ENCODE measurements at regions not wholly inside any gene's neighbourhood (a gene's known extent, or its start where the extent isn't known, plus 50 kb on each side); places are given as distances from the start of the nearest gene placed in this dataset.

DNA sequence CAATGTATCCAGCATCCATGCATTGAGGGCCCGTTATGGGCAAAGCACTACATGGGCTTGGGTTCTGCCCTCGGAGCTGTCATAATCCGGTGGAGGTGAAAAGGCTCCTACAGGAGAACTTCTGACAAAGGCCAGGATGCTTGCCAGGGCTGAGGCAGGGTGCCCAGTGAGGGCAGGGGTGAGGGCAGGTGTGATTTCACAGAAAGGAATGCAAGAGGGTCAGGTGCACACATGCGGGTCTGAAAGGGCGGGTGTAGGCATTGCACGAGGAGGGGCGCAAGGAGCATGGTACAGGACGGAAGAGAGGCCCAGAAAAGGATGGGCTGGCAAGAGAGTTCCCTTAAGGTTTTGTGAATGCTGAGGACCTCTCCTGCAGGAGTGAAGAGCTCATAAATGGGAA, 348.0 kb downstream of the BTBD3 start:
- no peaks in the 10 kb centered on the region for H3K9me3 ChIP-seq
- WGBS, 2 donors, result 81 to 90% methylated on average over 8 of the region's 8 CpGs

GRCh38 chr20:12269579-12269978, 351.9 kb downstream of the BTBD3 start:
- Histone ChIP-seq H3K27ac (no peak overlapping the region), H3K4me3 (no peak overlapping the region), H3K27me3 (no peaks in the 10 kb centered on the region), H3K9me3 (no peaks in the 10 kb centered on the region), H3K36me3 (no peaks in the 10 kb centered on the region), H3K4me1 (no peaks in the 10 kb centered on the region)
- 83 to 90% methylated on average over 6 of the region's 6 CpGs for WGBS, 2 donors
- TF ChIP-seq, protein P1, sequence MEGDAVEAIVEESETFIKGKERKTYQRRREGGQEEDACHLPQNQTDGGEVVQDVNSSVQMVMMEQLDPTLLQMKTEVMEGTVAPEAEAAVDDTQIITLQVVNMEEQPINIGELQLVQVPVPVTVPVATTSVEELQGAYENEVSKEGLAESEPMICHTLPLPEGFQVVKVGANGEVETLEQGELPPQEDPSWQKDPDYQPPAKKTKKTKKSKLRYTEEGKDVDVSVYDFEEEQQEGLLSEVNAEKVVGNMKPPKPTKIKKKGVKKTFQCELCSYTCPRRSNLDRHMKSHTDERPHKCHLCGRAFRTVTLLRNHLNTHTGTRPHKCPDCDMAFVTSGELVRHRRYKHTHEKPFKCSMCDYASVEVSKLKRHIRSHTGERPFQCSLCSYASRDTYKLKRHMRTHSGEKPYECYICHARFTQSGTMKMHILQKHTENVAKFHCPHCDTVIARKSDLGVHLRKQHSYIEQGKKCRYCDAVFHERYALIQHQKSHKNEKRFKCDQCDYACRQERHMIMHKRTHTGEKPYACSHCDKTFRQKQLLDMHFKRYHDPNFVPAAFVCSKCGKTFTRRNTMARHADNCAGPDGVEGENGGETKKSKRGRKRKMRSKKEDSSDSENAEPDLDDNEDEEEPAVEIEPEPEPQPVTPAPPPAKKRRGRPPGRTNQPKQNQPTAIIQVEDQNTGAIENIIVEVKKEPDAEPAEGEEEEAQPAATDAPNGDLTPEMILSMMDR (IDR thresholded peaks at IDR 0.05), result no peak
- no peak for TF ChIP-seq POLR2AphosphoS5 (IDR thresholded peaks at IDR 0.05)
- TF ChIP-seq EP300 (IDR thresholded peaks at IDR 0.05), result no peak
- DNase-seq (no peak), ATAC-seq (ENCODE audit: low FRiP score in 2 of 2) (no peak)

More for the DNA sequence above, 348.0 kb downstream of the BTBD3 start:
- no peaks in the 10 kb centered on the region for H3K27me3 ChIP-seq
- no peak overlapping the region for H3K4me3 ChIP-seq
- DNase-seq (no peak), ATAC-seq (ENCODE audit: low FRiP score in 2 of 2) (peak in 1 of 2 donors; percentile 28)
- TF ChIP-seq, protein P1 (IDR thresholded peaks at IDR 0.05), result no peak
- TF ChIP-seq POLR2A (IDR thresholded peaks at IDR 0.05), result no peak
- no peak for TF ChIP-seq EP300 (IDR thresholded peaks at IDR 0.05)
- TF ChIP-seq POLR2AphosphoS5 (IDR thresholded peaks at IDR 0.05), result no peak
- no peak overlapping the region for H3K27ac ChIP-seq
- H3K36me3 ChIP-seq, result no peaks in the 10 kb centered on the region
- no peaks in the 10 kb centered on the region for H3K4me1 ChIP-seq

GRCh38 chr20:12270863-12271262, 353.2 kb downstream of the BTBD3 start:
- ATAC-seq (ENCODE audit: low FRiP score in 2 of 2) (no peak), DNase-seq (no peak)
- Histone ChIP-seq H3K4me1 (no peaks in the 10 kb centered on the region), H3K27me3 (no peaks in the 10 kb centered on the region), H3K9me3 (no peaks in the 10 kb centered on the region), H3K36me3 (no peaks in the 10 kb centered on the region), H3K27ac (no peak overlapping the region), H3K4me3 (no peak overlapping the region)
- TF ChIP-seq POLR2AphosphoS5 (IDR thresholded peaks at IDR 0.05), result no peak
- TF ChIP-seq, protein P1 (IDR thresholded peaks at IDR 0.05), result no peak
- no peak for TF ChIP-seq POLR2A (IDR thresholded peaks at IDR 0.05)
- no peak for TF ChIP-seq EP300 (IDR thresholded peaks at IDR 0.05)
- 83 to 85% methylated on average over 4 of the region's 4 CpGs for WGBS, 2 donors

DNA sequence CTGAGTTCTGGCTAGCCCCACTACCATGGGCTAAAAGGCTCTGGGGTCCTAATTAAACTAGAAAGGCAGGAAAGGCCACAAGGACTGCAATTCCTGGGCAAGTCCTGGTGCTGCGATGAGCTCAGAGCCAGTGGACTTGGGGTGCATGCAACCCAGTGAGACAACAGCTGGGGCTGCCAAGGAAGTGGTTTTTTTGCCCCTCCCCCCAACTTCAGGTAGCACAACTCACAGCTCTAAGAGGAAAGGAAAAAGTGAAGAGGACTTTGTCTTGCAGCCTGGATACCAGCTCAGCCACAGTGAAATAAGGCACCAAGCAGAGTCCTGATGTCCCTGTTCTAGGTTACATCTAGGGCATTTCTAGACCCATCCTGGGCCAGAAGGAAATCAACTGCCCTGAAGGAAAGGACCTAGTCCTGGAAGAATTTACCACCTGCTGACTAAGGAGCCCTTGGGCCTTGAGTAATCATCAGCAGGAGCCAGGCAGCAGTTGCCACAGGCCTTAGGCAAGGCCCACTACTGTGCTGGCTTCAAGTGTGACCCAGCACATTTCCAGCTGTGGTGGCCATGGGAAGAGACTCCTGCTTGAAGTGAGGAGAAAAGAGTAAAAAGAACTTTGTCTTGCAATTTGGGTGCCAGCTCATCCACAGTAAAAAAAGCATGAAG, 358.4 kb downstream of the BTBD3 start:
- Histone ChIP-seq H3K27ac (no peak overlapping the region), H3K36me3 (no peaks in the 10 kb centered on the region), H3K9me3 (no peaks in the 10 kb centered on the region), H3K4me1 (no peaks in the 10 kb centered on the region), H3K27me3 (no peaks in the 10 kb centered on the region), H3K4me3 (no peak overlapping the region)
- TF ChIP-seq, protein P1 (IDR thresholded peaks at IDR 0.05), result no peak
- TF ChIP-seq EP300 (IDR thresholded peaks at IDR 0.05), result no peak
- no peak for TF ChIP-seq POLR2AphosphoS5 (IDR thresholded peaks at IDR 0.05)
- 81 to 100% methylated on average over 1 of the region's 1 CpG for WGBS, 2 donors
- ATAC-seq (ENCODE audit: low FRiP score in 2 of 2) (no peak), DNase-seq (no peak)

- TF ChIP-seq POLR2AphosphoS5 (IDR thresholded peaks at IDR 0.05) (no peak), EP300 (IDR thresholded peaks at IDR 0.05) (no peak), POLR2A (IDR thresholded peaks at IDR 0.05) (no peak)
- TF ChIP-seq, protein P1 (IDR thresholded peaks at IDR 0.05), result no peak
- 48 to 61% methylated on average over 2 of the region's 2 CpGs for WGBS, 2 donors
- Histone ChIP-seq H3K27me3 (no peaks in the 10 kb centered on the region), H3K27ac (no peak overlapping the region), H3K4me3 (no peak overlapping the region), H3K9me3 (peaks cover 0 to 6% (median 2%) of the 10 kb centered on the region in 4 donors), H3K36me3 (no peaks in the 10 kb centered on the region), H3K4me1 (no peaks in the 10 kb centered on the region)
- no peak for DNase-seq
- ATAC-seq (ENCODE audit: low FRiP score in 2 of 2), result no peak
These were observed 369.9 kb downstream of the BTBD3 start for GRCh38 chr20:12287575-12287974.

All from upper lobe of left lung (tissue), 6 donors.